Stromal cell of bone marrow (primary cell): ENCODE measurements at regions not wholly inside any gene's neighbourhood (a gene's known extent, or its start where the extent isn't known, plus 50 kb on each side); places are given as distances from the start of the nearest gene placed in this dataset.

ENCODE experiments used
- DNase-seq: peaks from one replicate; pipeline ENCODE4 v3.0.0-alpha.2; 2012; ENCODE audit warnings: low read depth

DNA sequence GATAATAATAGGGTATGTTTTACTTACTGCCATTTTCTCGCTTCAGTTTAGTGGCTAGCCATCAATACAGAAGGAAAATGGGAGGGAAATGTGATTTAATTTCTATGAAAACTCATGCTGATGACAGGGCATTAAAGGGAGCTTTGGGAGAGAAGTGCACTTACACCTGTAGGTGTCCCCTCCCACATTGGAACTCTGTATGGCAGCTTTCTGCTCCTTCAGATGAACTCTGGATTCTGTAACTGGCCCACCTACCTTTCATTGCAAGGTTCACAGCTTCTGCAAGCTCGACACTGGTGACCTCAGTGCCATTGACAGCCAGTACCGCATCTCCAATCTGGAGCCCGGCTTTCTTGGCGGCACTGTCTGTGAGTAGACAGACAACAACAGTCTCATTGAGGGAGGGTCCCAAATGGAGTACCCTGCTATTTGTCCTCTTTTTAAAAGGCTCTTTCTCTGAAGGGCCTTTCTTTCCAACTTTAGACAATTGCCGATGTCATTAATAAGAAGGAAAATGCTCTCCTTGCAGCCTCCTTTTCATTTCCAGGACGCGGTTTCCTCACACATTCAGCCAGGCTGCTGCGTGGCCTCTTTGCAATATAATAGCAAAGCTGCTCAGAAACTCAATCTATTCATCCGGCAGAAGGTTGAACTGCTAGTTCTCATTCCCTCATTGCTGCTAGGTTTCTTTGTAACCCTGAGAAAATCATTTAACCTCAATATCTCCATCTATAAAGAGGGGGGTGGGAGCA lies 63.6 kb downstream of the NUDT12 start:
- no peak for DNase-seq

DNA sequence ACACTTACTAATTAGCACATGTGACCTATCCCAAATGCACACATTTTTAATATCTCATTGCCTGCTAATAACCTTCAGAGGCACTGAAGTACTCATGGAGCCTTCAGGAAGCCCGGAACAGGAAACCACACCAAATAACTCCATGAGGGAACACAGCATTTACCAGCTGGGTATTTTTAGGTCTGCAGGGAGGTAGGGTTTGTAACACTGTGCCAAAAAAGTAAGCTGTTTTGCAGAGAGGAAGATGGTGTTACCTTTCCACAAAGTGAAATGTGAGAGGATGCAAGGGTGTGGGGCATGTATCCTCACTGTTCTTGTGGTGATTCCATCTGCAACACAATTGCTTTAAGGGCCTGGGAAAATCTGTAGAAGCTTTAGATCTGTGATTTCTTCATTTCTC lies 64.4 kb downstream of the NUDT12 start:
- no peak for DNase-seq

DNA sequence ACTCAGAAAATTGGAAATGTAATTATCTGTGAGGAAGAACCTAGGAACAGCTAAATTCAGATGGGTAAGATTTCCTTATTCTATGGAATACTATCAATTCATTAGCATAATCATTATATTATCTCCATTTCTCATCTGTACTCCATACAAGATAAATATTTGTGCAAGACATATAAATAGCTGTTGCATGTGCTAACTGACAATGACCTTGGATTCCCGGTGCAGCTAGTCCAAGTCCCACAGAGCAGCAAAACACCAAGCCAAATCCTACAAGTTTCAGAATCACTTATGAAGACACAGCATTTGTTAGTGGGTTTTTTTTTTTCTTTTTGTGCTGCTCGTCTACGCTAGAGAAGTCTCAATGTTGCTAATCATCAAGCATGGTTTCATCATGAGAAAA lies 64.8 kb downstream of the NUDT12 start:
- DNase-seq = no peak

DNA sequence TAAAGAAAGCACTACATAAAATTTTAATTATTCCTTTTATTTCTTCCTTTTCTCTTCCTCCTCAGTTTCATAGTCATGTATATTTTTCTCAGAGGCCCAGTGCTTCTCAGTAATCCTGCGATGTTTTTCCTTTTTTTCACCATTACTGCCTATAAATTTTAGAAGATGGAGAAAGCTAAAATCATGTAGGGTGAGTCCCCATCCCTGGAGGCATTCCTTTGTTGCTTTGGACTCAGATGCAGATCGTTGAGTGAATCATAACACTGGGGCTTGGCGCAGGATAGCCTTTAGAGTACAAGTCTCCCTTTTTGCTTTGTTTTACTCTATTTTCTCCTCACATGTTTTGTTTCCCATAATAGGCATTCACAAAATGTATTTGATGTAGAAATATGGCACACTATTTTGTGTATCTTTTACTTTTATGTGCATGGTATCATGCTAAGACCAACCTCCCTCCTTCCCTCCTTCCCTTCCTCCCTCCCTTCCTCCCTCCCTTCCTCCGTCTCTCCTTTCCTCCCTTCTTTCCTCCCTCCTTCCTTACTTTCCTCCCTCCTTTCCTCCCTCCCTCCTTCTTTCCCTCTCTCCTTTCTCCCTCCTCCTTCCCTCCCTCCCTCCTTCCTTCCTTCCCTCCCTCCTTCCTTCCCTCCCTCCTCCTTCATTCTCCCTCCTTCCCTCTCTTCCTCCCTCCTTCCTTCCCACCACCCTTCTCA lies 72.4 kb downstream of the NUDT12 start:
- no peak for DNase-seq

DNA sequence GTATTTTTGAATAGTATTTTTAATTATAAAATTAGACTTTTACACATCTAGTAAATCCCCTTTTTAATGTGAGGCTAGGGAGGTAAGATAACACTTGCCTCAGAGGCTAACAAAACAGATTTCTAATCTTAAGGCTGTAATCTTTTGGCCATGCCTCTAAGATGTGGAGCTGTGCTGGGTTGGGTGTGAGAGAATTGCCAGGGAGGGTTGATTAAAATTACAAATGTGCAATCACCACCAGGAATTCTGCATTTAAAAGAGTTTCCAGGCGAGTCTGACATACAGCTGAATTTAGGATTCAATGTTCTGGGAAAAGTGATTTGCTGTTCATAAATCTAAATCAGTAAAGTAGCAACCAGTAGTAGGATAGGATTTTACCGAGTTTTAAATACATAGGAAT lies 73.3 kb downstream of the NUDT12 start:
- DNase-seq = no peak

DNA sequence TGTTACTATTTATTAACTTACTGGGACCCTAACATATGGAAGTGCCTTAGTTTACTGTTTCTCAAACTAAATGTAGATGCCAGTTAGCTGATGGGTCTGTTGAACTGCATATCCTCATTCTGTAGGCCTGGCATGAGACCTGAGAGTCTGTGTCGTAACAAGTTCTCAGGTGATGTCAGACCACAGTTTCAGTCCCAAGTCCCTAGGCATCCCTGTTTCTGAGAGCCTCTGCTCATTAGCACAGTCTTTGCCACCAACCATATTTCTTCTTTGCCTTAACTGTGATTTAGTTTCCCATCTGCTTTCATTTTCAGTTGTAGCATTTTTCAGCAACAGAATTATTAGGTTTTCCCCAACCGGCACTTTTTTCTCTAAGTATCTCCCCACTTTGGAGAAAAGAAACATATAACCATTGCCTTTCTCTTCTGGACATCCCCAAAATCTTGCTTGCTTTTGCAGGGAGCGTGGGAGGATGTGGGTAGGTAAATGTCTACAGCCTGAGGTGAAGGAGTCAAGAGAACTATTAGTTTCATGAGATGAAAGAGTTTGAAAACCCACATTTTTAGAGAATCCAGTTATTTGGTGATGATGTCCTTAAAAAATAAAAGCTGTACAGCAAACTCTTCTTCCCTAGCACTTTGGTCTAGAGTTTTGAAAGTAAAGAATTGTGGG lies 74.6 kb downstream of the NUDT12 start:
- no peak for DNase-seq

DNA sequence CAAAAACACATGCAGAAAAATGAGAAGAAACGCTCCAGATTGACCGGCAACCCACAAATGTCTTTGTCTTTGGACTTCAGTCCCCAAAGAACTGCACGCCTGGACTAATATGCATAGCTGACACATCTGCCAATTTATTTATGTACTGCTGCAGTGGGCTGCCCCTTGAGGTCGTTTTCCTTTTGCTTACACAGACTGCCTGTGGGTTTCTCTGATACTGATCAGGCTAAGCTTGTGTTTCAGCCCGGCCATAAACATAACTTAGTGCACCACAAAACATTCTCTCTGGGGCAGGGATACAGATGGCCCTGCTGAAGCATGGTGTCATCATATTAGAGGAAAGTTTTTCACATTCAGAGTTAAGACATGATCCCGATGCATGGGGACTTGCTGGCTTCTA lies 75.4 kb downstream of the NUDT12 start:
- DNase-seq = no peak

DNA sequence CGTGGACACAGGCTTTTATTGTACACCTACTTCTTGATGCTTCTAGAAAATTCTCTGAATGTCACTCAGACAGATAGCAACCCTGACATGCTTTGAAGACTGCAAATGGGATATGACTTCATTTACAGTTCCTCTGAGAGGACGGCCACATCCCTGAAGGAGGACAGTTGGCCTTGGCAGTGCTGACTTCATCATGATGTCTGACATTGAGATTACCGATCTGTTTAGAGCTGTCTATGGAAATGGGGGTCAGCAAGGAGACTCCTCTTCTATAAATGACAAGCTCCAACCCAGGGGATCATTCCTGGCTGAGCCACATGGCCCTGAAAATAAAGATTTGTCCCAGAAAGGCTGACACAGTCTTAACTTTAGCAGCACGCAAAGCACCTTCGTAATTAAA lies 75.8 kb downstream of the NUDT12 start:
- no peak for DNase-seq

DNA sequence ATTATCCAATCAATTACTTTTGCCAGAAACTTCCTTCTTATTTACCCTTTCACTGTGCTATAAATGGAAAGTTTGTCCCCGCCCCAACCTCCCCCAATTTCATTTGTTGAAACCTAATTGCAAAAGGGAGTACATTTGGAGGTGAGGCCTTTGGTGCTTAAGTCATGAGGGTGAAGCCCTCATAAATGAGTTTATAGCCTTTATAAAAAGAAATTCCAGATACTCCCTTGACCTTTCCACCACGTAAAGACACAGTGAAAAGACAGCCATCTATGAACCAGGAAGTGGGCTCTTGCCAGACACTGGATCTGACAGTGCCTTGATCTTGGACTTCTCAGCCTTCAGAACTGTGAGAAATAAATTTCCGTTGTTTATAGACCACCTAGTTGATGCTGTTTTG lies 82.3 kb downstream of the NUDT12 start:
- no peak for DNase-seq

DNA sequence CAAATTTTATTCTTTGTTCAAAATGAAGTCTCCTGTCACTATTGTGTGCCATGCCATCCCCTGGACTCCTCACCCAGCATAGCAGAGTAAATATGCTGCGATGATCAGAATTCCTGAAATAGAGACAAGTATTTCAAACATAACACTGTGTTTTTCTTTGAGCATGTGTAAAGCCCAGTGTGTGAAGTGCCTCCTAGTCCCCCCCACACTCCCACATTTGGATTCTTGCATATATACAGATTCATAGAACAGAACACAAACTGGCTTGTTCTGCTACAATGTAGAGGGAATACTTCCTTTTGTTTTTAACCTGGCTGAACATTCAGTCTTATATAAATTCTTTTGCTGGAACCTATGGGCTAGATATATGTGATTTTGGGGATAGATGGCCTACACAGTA lies 84.9 kb downstream of the NUDT12 start:
- no peak for DNase-seq

DNA sequence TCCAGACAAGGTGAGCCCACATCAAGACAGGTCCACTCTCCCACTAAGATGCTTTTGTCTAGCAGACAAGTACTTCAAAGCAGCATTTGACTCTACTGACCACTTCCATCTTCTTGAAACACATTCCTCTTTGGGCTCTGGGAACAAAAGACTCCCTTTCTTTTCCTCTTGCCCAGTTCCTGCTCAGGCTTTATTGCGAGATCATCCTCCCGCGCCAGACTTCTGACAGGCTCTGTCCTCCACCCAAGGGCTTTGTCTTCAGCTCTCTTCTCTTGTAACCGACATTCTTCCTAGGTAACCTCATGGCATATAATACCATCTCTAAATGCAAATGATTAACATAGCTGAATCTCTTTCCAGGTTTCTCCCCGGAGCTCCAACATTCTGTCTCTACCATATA lies 85.8 kb downstream of the NUDT12 start:
- DNase-seq = no peak

DNA sequence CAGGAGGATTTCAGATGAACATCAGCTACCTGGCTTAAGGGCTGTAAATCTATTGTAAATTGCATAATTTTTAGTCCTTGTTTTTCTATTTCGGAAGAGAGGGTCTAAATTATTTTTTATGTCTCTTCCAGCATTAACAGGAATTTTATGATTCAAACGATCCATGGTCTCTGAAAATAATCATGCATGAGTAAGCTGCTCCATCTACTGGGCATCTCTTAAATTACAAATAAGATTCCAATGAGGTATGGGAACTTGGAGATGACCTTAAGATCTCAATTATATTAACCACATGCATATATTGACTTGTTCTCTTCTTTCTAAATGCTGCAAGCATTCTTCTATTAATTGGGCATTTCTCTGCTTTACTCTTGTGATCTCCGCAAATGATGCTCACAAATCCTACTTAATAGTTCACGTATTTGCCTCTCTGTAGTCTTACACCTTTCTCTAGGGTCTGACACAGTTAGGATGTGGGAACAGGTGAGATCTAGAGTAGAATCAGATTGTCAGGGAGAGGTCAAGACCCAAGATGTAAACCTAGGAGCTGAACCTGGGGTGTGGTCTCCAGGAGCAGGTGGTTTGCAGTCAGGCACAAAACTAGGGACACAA lies 86.9 kb downstream of the NUDT12 start:
- DNase-seq = no peak

DNA sequence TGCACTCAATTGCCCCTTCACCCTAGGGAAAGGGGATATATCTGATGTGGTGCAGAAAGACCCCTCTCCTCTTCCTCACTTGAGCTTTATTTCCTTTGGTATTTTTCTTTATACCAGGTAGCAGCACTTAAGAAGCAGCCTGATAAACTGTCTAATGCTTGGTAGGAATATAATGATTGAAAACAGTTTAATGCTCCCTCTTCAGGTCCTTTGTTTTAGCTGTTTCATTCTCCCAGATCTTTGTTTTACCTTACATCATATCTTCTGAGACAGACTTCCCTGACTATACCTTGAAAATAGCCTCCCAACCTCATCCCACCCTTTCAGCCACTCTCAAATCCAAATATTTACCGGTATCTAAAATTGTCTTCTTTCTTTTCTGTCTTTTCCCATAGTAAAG lies 87.9 kb downstream of the NUDT12 start:
- DNase-seq = no peak

DNA sequence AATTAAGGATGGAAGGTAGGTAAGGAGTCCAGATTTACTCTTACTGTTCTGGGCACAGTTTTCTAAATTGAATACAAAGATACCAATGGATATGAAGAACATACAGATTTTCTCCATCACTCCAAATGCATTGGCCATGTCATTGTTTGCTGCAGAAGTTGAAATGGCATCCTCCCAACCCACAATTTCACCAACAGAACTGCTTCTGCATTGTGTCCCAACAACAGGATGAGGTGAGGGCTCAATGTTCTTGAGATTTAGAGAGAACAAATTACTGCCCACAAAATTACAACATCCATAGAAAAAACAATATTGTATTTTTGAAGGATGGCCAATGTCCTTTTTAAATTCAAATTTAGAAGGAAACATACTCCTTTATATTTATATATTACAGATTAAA lies 88.9 kb downstream of the NUDT12 start:
- DNase-seq = no peak

DNA sequence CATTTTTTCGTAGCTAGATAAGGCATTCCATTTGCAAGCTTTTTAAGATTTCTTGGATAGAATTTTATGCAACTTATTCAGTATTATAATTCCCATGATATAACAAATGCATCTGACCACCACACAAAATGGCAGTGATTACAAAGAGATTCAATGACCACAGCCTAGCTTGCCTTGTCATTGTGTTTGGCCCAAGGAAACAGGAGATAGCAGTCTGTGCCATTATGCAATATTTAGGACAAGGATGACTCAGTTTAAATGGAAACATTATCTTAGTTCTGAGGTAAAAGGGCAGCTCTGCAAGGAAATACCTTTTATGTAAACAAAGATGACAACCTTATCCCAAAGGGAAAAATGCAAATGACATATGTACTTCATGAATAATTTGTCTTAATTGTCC lies 89.8 kb downstream of the NUDT12 start:
- no peak for DNase-seq

DNA sequence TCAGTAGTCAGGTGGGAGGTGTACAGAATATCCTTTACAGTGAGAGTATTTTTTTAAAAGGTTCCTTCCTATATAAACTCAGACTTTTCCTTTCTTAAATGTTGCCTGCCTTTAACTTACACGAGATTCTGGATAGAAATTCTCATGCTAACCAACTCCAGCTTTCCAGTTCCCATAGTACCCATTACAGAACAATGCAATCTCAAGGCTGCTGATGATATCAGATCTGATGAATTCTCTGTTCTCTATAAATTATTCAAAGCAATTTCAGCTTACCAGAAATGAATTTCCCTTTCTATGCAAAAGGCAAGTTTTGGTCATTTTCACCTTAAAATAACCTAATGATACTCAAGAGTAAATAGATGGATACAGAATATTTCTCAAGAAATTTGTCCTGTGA lies 90.3 kb downstream of the NUDT12 start:
- DNase-seq = no peak

DNA sequence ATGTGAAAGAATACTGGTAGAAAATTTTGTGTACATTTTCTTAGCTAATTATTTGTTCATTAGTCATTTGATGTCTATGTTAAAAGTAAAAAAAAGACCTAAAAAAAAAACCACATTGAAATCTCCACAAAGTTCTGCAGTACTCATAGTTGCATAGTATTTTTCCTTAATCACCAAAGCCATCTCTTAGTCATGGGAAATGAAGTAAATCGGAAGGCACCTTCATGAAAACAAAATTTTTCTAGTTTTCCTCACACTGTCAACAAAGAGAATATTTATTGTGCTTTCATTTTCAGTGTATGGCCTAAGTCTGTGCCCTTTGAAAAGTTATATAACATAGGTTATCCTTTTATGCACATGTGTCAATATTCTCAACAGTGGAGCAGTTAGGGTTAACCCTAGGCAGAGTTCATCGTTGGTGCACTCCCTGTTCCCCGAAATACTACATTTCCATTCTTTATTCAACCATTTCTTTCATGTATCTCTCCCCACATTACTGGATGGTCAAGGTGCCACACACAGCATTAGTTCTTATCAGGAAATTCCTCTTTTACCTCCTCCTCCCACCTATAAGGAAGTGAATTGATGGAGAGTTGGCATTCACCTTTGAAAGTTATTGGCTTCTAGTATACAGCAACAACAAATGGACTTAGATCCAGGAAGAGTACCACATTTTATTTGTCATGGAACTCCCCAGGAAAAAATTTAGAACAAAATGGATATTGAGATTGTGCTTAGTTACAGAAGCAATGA lies 93.1 kb downstream of the NUDT12 start:
- DNase-seq = no peak

DNA sequence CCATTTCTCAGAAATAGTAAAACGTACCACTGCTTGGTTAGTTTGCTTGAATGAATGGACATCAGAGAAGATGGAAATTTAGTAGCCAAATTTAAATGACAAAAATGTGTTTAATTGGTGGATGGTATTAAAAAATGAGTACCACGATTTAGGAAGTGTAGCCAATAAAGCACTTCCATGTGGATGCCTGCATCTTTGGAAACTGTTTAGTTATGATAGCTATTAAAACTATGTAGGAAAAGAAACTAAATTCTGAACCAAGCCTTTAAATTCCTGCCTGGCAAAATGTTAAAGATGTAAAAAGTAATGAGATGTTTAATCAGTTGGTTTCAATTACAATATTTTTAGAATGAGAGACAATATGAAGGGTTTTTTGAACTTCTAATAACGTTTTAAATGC lies 94.8 kb downstream of the NUDT12 start:
- DNase-seq = no peak

DNA sequence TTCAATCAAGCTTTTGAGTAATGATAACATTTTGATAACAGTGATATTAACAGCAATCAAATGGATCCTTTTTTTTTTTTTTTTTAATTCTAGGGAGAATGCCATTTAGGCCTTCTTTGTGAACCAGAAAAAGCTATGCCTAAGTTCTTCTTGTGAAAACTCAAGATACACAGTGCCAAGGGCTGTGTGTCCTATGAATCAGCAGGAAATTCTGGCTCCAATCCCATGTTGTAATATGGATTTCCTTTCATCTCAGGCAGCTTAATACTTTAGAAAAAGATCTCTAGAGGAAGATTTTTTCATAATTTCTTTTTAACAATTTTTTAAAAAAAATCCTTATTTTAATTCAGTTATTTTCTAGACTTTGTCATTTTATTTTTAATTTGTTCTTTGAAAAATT lies 96.1 kb downstream of the NUDT12 start:
- peak; percentile 48 for DNase-seq

DNA sequence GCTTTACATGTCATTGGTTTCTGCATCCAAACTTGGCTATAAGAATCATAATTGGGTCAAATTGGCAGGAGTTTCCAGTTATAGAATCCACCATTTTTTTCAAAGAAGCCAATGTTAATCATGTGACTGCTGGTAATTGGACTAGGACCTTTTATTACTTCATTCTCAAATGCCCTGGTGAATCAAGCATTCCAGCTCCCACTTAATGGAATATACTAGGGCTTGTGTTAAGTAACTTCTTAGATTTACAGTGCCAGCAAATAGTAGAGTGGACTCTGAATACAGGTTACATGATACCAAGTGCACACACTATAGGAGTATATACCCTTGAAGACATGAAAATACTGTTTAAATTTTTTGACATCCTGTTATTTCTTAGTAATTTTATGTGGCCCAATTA lies 96.7 kb downstream of the NUDT12 start:
- DNase-seq = no peak

DNA sequence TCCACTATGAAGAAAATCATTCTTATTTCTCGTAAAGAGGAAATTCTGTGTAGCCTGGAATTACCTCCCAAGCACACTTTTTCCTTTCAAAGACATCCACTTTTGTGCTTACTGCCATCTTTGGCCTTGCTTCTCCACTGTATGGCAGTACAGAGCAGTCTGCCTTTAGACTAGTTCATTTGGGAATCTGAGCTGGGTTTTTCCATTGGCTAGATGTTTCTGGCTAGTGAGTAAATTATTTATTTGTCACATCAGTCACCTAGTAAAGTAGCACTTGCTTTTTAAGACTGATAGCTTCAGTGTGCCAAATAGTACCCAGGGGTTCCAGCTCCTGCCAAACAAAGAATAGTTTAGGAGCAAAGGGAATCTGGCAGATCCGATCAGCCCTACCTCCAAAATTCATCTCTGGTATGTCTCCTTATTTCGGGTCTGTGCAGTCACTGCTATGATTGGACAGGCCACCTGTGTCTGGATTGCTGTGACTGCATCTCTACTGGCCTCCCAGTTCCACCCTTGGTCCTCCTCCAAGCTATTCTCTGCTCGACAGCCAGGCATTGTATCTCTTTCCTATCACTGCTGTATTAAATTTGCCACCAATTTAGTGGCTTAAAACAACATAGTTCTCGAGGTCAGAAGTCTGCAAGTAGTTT lies 97.6 kb downstream of the NUDT12 start:
- DNase-seq = no peak

DNA sequence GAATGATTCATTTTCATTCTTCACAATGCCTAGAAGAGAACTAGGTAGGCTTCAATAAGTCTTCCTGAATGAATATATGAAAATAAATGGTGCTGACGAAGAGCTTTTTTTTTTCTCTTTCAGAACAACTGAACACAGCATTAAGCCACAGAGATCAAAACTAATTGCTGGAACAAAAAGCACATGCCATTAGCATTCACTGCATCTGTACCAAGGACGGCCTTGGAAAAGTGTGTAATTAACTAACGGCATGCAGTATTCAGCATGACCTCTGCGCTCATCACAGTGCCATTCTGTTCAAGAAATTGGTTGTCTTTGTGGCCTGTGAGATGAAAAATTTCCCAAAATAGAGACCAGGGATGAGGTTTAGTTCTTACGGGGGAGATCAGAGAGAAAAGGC lies 99.3 kb downstream of the NUDT12 start:
- DNase-seq = no peak
